NCI-H2081 (cell line): ENCODE measurements at regions not wholly inside any gene's neighbourhood (a gene's known extent, or its start where the extent isn't known, plus 50 kb on each side); places are given as distances from the start of the nearest gene placed in this dataset.

Experiments used
- DNase-seq, 2 experiments: peaks; one replicate each; lab custom pipeline; 2025; lab: John Stamatoyannopoulos, UW

DNA sequence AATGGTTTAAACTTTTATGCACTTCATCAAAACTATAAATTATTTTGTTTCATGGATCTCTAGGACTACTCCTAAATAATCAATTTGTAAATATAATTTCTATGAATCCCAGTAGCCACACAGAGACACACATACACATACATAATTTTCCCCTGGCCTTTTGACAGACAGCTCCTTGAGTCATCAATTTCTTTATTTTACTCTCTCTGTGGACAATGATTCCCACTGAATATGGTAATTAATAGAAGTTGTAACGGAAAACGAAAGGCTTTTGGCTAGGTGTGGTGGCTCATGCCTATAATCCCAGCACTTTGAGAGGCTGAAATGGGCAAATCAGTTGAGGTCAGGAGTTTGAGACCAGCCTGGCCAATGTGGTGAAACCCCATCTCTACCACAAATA lies 235.1 kb downstream of the EPHA4 start:
- DNase-seq, result no peak

DNA sequence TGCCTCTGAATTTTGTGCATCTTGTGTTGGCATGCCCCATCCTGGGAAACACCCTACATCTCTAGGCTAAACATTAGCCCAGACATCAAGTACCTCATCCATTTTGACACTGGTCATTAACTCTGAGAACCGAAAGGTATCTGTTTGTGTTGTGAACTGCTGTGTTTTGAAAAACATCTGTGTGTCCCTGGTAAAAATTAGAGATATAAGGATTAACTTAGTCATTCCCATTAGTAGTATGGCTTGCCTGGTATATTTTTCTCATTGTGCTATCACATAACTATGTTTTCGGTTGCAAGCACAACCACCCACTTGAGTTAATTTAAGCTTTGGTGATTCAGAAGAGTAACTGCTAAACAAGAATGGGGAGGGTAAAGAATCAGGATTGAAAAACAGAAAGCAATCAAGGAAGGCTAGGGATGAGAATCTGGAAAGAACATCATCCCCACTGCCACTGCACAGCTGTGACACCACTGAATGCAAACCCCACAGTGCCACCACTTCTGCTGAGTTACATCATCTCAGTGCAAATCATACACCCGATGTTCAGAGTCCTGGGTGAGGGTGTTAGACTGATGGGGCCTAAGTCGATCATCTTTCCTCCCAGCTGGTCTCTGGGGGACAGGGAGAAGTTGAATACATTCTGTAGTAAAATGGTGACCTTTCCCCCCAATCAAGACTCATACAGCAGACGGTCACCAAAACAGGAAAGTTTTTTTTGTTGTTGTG lies 234.0 kb downstream of the EPHA4 start:
- no peak for DNase-seq

DNA sequence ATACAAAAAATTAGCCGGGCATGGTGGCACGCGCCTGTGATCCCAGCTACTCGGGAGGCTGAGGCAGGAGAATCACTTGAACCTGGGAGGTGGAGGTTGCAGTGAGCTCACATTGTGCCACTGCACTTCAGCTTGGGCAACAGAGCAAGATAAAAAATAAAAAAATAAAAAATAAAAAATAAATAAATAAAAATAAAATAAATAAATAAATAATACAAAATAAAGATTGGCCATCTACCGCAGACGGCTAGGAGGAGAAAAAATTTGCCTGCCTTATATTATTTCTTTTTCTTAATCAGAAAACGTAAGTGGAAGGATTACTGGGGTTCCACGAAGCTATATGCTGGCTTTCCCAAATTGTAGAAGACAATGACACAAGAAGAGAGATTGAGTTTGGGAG lies 229.7 kb downstream of the EPHA4 start:
- DNase-seq, result no peak

DNA sequence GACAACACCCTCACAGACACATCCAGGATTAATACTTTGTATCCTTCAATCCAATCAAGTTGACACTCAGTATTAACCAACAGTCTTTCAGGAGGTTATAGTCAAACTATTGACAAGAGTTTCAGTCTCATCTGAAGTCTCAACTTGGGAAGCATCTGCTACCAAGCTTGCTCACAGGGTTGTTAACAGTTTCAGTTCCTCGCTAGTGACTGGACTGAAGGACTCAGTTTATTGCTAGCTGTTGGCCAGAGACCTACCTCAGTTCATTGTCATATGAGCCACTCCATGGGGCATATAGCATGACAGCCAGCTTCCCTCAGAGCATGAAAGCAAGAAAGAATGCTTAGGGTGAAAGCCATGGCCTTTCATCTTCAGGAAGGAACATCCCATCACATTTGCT lies 228.6 kb downstream of the EPHA4 start:
- DNase-seq, result no peak

DNA sequence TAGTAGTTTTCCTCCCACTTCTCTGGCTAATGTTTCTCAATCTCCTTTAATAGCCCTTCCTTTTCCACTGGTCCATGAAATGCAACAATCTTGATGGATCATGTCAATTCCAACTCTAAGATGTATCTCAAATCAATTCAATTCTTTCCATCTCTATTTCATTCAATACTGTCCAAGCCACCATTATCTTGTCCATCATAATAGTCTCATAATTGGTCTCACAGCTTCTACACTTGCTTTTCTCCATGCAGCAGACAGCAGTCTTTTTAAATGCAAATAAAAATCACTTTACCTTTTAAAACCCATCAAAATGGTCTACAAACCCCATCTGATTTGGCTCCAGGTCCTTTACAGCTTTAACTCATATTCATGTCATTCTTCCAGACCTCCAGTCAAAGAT lies 226.6 kb downstream of the EPHA4 start:
- DNase-seq, result no peak

DNA sequence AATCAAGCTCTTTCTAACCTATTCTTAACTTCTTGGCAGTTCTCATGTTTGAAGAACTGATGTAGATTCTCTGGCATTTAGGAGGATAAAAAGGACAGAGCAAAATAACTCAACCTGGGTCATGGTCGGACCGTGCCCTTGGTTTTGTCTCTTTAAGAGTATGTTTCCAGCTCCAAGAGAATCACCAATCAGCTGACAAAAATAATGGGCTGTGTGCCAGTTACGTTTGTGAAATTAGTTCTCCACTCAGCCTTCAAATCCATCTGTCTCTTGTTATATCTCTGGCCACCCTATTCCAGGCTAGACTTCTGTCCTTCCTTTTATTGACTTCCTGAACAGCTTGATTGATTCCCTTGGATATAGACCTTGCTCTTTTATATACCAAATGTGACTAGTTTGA lies 225.7 kb downstream of the EPHA4 start:
- no peak for DNase-seq

DNA sequence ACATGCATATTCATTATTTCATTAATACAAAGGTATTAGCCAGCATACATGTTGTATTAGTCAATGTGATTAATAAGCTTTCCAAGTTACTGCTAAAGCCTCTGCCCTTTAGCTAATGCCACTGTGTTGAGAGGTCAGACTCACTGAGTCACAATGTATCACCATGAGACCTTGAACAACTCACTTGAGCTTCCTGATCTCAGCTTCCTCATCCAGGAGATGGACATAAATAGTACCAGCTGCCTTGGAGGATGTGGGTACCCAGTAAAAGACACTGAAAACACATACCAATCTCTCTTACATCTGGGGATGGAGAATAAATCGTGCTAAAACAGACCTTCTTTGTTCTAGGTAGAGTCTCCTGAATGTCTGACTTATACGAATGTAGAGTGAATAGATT lies 224.6 kb downstream of the EPHA4 start:
- no peak for DNase-seq

DNA sequence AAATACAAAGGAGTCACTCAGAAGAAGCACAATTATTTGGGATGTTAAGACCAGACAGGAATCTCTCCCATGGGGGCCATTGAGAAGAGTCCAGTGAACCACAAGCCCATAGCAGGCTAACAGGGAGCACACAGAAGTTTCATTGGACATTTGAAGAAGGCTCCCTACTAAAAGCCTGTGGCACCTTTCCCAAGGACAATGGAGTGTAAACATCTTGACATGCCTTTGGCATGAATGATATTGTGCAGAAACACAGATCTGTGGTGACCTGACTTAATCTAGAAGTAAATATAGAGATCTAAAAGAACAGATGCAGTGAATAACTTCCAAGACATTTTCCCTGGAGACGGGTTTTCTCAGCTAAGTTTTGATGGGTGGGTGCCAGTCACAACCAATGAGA lies 221.5 kb downstream of the EPHA4 start:
- DNase-seq, result no peak

DNA sequence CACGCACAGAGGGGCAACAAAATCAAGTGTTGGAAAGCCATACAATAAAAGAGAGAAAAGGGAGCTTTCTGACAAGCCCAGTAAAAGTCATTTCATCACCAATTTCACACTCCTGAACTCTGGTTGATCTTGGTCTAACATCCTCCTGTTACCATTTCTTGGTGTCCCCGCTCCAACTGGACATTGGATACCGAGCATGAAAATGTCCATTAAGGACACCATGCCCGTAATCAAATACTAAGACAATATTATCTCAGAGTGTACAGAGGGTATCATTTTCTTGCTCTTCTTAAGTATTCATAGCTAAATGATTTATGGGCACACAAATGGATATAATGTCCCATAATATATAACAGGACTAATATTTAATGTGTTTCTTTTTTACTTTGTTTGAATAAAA lies 218.9 kb downstream of the EPHA4 start:
- DNase-seq, result no peak

DNA sequence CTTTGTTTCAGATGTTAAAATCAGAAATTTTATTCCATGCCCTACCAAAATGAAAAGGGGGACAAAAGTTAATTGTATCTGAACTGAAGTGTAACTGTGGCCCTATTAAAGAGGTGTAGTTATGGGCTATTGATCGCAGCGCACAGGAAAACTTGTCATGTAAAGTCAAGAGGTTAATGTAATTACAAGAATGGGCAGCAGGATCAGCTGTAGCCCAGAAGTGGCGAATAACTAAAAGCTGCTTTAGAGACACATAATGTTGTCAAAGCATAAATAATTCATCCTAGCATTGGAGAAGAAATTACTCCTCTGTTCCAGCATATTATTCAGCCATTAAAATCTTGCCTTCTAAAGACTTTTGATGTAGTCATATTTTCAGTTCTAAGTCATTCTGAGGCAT lies 211.8 kb downstream of the EPHA4 start:
- no peak for DNase-seq

DNA sequence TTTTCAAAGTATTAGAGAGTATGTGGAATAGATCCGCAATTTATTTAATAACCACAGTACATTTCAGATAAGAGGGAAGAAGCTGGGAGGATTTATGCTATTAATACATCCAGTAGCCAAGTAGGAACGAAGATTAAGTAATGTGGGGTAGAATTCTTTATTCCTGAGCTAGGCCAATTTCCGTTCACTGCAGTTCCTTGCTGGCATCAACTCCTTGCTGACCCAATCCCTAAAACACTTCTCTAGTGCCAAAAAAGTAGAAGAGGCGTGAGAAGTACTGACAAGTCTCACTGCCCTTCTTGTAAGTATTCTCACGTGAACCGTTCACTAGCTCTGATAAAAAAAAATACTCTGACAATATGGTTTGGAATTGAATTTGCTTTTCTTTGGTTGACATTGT lies 211.4 kb downstream of the EPHA4 start:
- DNase-seq, result no peak

DNA sequence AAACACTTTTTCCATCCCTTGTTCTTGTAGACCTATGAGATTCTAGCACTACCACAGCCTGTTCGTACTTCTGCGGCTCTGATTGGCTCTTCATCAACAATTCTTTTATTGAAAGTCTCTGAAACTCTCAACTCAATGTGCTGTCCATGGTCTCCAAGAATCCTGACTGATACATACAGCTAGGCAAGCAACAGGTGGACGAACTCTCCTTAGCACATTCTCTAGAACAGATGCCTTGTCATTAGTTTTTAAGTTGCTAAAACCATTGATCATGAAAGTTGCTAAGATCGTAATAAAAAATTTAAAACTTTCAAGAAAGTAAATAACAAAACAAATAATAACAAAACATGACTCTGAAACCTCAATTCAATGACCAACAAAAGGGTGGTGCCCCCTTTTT lies 210.5 kb downstream of the EPHA4 start:
- DNase-seq, result no peak

DNA sequence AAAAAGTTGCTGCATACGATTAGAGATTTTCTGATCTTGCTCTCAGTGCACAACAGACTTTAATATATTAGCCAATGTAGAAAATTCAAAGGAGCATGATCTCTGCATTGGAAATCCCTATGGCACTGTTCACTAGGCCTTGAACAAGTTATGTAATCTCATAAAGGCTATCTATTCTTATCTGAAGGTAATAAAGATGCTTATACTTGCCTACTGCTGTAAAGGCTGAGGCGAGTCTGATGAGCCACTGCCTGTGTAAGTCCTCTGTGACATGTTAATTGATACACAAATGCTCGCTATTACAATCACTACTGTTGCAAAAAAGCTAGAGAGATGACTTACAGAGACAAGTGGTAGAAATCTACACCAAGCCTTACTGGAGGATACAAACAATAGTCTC lies 207.4 kb downstream of the EPHA4 start:
- DNase-seq, result no peak
